ENCODE measurements at regions not wholly inside any gene's neighbourhood (a gene's known extent, or its start where the extent isn't known, plus 50 kb on each side); places are given as distances from the start of the nearest gene placed in this dataset.

DNA sequence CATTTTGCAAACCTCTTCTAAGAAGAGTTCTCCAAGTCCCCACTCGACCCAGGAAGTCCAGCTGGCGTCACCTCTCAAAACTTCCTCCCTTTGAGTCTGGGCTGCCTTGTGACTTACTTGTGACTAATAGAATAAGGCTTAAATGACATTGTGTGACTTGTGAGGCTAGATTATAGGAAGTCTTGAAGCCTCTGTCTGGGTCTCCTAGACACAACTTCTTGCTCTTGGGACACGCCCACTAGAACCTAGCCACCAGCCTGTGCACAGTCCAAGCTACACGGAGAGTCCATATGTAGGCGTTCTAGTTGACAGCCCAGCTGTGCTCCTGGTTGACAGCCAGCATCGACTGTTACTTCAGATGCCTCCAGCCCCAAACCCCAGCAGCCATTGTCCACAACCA is 66.7 kb upstream of the TANC2 start:
- Mint-ChIP-seq H3K4me3 (ENCODE audit: unreplicated experiment) (no peak overlapping the region), H3K4me1 (ENCODE audit: low read depth, unreplicated experiment) (peaks cover 53% of the 10 kb centered on the region), H3K9me3 (ENCODE audit: unreplicated experiment) (peaks cover 10% of the 10 kb centered on the region), H3K27me3 (ENCODE audit: unreplicated experiment) (no peaks in the 10 kb centered on the region), H3K36me3 (ENCODE audit: unreplicated experiment) (peaks cover 4% of the 10 kb centered on the region), H3K27ac (ENCODE audit: unreplicated experiment) (peak overlapping the region; percentile 53)
- no peak for TF ChIP-seq CTCF (IDR thresholded peaks at IDR 0.05; ENCODE audit: partially characterized antibody, unreplicated experiment)
- DNase-seq: no peak

DNA sequence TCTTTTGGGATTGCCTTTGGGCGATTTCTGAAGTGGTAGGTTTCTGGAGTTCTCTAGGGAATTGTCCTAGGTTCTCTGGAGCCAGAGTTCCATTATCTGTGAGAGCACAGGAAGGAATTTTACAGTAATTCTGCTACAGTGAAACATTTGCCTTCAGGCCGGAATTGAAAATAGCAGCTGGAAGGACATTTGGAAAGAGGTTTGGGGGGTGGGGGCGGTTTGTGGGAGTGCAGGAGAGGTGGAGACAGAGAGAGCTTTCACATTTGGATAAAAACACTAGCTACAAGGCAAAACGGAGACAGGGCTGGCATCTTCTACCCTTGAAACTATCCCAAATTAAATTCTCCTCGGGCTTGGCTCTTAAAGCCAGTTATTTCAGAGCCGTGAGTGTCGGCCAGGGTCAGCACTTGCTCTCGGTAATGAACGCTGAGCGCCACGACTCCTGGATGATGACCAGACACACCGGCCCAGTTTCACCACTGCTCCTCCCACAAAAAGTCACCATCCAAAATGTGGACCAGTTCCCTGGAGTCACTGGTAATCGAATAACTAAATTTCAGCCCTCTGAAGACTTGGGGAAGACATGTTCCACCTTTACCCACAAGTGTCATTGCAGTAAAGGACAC is 67.7 kb upstream of the TANC2 start:
- TF ChIP-seq CTCF (IDR thresholded peaks at IDR 0.05; ENCODE audit: partially characterized antibody, unreplicated experiment): no peak
- no peaks in the 10 kb centered on the region for H3K27me3 Mint-ChIP-seq (ENCODE audit: unreplicated experiment)
- peaks cover 54% of the 10 kb centered on the region for H3K4me1 Mint-ChIP-seq (ENCODE audit: low read depth, unreplicated experiment)
- peaks cover 4% of the 10 kb centered on the region for H3K36me3 Mint-ChIP-seq (ENCODE audit: unreplicated experiment)
- peaks cover 12% of the 10 kb centered on the region for H3K9me3 Mint-ChIP-seq (ENCODE audit: unreplicated experiment)
- peak; percentile 33 for DNase-seq
- peak overlapping the region; percentile 41 for H3K4me3 Mint-ChIP-seq (ENCODE audit: unreplicated experiment)
- peak overlapping the region; percentile 57 for H3K27ac Mint-ChIP-seq (ENCODE audit: unreplicated experiment)

DNA sequence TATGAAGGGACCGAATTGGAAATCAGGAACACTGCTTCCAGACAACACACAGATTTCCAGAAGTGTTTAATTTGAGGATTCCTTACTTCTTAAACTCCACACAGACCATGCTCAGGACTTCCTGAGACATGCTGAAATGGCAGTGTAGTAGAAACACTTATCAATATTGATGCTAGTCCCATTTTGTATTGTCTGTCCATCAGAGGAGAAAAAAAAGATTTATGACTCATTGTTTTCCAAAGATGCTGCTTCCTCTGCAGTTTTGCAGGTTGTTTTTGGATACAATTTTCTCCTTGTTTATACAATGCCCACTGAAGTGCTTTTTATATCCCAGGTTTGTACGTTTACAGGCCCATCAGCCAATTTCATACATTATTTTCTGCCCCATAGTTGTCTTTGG is 68.3 kb upstream of the TANC2 start:
- Mint-ChIP-seq H3K27me3 (ENCODE audit: unreplicated experiment) (no peaks in the 10 kb centered on the region), H3K9me3 (ENCODE audit: unreplicated experiment) (peaks cover 10% of the 10 kb centered on the region)

GRCh38 chr17:62895320-62896301 is 70.4 kb upstream of the TANC2 start:
- peaks cover 5% of the 10 kb centered on the region for H3K9me3 Mint-ChIP-seq (ENCODE audit: unreplicated experiment)
- no peaks in the 10 kb centered on the region for H3K27me3 Mint-ChIP-seq (ENCODE audit: unreplicated experiment)
- DNase-seq: no peak
- H3K27ac Mint-ChIP-seq (ENCODE audit: unreplicated experiment): peak overlapping the region; percentile 75
- H3K36me3 Mint-ChIP-seq (ENCODE audit: unreplicated experiment): no peaks in the 10 kb centered on the region
- H3K4me3 Mint-ChIP-seq (ENCODE audit: unreplicated experiment): peak overlapping the region; percentile 68
- peaks cover 67% of the 10 kb centered on the region for H3K4me1 Mint-ChIP-seq (ENCODE audit: low read depth, unreplicated experiment)
- TF ChIP-seq CTCF (IDR thresholded peaks at IDR 0.05; ENCODE audit: partially characterized antibody, unreplicated experiment): no peak

More for the DNA sequence above, 68.3 kb upstream of the TANC2 start:
- peak overlapping the region; percentile 41 for H3K4me3 Mint-ChIP-seq (ENCODE audit: unreplicated experiment)
- peaks cover 4% of the 10 kb centered on the region for H3K36me3 Mint-ChIP-seq (ENCODE audit: unreplicated experiment)
- no peak for TF ChIP-seq CTCF (IDR thresholded peaks at IDR 0.05; ENCODE audit: partially characterized antibody, unreplicated experiment)
- peaks cover 58% of the 10 kb centered on the region for H3K4me1 Mint-ChIP-seq (ENCODE audit: low read depth, unreplicated experiment)
- peak overlapping the region; percentile 57 for H3K27ac Mint-ChIP-seq (ENCODE audit: unreplicated experiment)
- DNase-seq: no peak

Measured in glutamatergic neuron (in vitro differentiated cells).